NCI-H2196 (cell line): ENCODE measurements at regions not wholly inside any gene's neighbourhood (a gene's known extent, or its start where the extent isn't known, plus 50 kb on each side); places are given as distances from the start of the nearest gene placed in this dataset.
"Not testable (repeated sequence)": the region's sequence is repeated elsewhere in the genome, so short reads cannot be mapped to it uniquely, and the experiment has no call there.

Experiments used
- DNase-seq: peaks from one replicate; lab custom pipeline; 2025; ENCODE audit not compliant: unreplicated experiment; lab: John Stamatoyannopoulos, UW

DNA sequence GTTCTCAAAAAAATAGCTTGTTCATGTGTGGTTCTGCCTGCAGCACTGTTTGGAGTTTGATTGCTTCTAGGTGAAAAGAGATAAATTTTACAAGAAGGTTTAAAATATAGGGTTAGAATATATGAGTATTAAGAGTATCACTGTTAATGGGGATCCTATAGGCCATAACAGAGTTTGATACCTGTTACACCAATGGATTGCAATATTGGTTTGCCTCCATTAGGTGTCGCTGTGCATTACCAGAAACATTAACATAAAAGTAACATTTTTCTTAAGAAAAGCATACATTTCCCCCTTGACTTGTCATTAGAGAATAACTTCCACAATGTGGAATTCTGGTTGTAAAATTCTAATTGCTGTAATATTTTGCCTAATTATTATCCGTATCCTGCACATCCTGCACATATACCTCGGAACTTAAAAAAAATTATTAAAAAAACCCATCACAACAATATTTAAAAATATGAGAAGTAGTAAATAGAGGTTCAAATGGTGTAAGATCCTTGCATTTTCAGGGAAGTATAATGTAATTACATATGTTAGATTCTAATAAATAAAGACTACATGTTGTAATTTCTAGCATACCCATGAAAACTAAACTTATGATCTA lies 63.0 kb downstream of the CYP4A11 start:
- peak; percentile 32 for DNase-seq

DNA sequence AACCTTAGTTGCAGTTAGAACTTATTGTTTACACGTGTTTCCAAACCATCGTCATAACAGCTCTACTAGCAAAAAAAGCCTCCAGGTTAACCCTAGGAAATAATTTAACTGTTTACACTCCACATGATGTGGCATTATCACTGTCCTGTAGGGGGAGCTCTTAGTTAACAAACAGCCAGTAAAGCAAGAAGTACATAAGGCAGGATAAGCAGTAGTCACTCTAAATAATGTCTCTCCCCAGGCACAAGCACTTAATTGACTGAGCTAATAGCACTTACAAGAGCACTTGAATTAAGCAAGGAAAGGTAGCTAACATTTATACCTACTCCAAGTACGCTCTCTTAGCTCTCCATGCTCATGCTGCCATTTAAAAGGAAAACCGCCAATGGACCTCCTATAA lies 65.2 kb downstream of the CYP4A11 start:
- not testable (repeated sequence) for DNase-seq
